ENCODE measurements at regions not wholly inside any gene's neighbourhood (a gene's known extent, or its start where the extent isn't known, plus 50 kb on each side); places are given as distances from the start of the nearest gene placed in this dataset.

GRCh38 chr13:50375792-50376191 lies 360.5 kb downstream of the KCNRG start:
- TF ChIP-seq EZH2 (IDR thresholded peaks at IDR 0.05; ENCODE audit: low read depth), result no peak
- TF ChIP-seq, protein P1, sequence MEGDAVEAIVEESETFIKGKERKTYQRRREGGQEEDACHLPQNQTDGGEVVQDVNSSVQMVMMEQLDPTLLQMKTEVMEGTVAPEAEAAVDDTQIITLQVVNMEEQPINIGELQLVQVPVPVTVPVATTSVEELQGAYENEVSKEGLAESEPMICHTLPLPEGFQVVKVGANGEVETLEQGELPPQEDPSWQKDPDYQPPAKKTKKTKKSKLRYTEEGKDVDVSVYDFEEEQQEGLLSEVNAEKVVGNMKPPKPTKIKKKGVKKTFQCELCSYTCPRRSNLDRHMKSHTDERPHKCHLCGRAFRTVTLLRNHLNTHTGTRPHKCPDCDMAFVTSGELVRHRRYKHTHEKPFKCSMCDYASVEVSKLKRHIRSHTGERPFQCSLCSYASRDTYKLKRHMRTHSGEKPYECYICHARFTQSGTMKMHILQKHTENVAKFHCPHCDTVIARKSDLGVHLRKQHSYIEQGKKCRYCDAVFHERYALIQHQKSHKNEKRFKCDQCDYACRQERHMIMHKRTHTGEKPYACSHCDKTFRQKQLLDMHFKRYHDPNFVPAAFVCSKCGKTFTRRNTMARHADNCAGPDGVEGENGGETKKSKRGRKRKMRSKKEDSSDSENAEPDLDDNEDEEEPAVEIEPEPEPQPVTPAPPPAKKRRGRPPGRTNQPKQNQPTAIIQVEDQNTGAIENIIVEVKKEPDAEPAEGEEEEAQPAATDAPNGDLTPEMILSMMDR (conservative IDR thresholded peaks at IDR 0.05), result no peak

All from PC-9 (cell line).